NCI-H187 (cell line): ENCODE measurements at regions not wholly inside any gene's neighbourhood (a gene's known extent, or its start where the extent isn't known, plus 50 kb on each side); places are given as distances from the start of the nearest gene placed in this dataset.
A peak's percentile ranks its signal among the peaks of the same experiment; 100 is the strongest.

Experiments used
- DNase-seq, 2 experiments: peaks; one replicate each; lab custom pipeline; 2025; lab: John Stamatoyannopoulos, UW

DNA sequence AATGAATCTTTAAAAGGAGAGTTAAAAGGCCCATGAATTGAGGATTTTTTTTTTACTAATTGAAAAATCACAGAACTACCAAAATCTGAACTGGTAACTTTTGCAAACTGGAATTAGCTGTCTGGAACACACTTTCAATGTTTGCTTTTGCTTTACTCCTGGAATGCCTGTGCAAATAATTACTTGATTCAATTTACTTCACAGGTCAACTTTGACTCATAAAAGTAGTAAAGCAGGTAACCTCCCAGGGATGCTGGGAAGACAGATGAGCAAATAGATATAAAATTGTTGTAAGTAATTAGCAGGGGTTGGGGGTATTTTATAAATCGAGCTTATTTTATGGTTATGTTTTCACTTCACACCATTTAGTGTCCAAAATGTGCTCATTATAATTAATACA, 398.3 kb upstream of the HNRNPA3 start:
- no peak for DNase-seq

DNA sequence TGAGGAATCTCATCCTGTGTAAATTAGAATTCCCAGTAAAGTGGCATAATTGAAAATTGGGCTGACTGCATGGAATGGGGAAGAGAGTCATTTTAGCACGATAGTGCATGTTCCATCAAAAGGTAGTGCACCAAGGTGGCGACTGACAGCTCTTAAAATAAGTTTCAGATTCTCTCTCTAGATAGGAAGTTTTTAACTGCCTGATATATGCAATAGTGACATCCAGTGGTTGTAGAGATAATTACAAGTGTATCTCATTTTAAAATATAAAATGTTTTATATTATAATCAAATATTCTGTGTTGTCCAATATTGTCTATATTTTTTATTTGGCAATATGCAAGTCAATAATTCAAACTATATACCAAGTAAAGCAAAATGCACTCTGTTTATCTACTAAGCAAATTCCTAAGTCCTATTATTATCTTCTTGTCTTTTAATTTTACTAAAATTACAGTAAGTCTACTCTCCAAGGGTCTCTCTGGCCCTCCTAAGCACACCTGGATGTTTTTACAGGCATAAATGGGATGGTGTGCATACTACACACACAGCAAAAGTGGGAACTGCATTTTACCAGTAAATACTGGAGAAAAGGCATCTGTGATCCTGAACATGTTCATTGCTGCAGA, 397.7 kb upstream of the HNRNPA3 start:
- DNase-seq = no peak

DNA sequence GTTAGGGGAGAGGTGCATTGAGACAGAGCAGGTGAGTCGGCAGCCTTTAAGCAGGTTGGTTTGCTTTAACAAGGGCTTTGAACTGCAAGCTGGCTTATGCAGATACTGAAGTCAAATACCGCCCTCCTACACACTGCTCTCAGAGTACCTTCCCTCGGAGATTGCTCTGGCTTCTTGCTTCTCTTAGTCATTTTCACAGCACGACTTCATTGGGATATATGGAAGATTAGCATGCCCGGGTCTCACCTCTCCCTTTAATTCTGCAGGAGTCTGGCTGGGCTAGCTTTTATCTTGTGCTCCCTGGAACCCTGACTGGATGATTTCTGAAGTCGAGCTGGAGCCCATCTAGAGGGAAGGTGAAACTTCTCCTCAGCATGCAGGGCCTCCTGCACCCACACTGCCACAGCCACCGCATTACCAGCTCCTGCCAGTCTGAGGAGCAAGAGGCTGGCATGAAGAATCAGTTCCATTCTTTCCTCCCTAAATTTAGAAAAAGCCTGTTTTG, 395.5 kb upstream of the HNRNPA3 start:
- no peak for DNase-seq

DNA sequence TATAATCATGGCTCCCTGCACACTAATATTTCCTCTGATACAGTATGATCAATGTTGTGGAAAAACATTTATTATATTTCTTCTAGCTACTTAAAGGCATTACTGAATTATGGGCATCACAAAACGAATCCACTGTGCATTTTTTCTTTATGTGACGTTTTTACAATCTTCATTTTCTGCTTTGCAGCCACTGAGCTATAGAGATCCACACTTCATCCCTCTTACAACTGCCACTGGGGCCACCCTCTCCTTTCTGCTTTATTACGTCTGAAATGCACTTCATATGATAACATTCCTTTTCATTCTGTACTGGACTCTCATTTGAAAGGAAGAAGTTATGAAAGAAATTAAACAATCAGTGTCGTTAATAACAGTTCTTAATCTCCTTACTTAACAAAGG, 394.5 kb upstream of the HNRNPA3 start:
- DNase-seq = no peak

DNA sequence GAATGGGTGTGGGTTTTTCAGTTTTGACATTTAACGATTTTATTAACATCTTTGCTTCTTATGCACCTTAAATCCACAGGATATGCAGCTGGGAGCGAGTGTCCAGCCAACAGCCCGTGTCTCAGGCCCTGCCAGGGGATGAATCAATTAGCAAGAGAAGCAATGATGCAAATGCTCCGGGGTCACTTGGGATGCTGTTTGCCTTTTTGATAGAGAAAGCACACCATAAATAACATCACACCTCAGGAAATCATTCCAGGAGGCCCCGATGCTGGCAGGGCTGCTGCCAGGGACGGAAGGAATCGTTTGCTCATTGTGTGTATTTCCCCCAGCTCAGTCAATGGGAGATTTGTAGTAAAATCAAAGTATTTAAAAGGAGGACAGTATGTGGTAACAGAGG, 394.0 kb upstream of the HNRNPA3 start:
- DNase-seq = no peak

DNA sequence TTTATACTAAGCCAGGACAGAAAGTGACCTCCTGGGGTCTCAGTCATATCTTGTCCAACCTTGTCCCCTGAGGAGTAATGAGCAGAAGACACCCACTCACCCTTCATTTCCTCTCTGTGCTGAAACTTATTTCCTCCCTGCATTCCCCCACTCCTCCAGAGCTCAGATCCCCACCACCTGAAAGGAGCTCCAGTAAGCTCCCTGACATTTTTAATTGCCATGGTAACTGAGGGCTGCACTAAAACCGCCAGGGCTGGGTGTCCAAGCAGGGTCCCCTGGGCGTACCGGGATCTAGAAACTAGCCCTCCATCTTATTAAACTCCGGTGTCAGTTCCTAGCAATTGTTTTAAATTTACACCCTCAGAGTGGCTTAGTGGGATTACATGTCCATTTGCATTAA, 393.3 kb upstream of the HNRNPA3 start:
- DNase-seq = no peak

DNA sequence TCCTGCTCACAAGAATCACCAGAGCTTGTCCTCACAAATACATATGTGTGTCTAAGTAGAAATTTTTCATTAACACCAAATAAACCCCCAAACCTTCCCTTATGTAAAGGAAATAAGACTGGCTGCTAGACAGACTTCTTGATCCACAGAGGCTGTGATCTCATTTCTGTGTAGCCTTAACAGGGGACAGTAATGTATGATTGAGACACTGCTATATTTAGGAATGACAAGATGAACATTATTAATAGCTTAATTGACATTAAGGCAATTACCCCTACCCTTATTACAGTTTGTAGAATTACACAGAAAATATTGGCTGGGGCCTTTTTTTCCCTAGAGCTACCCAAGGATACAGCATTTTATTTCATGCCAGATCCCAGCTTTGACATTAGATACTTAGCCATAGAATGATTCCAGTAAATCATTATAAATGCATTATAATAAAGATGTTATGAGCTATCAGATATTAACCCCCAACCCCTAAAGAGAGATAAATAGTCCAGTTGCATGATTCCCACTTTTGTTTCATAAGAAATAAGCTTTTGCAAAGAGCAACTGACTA, 392.1 kb upstream of the HNRNPA3 start:
- no peak for DNase-seq

DNA sequence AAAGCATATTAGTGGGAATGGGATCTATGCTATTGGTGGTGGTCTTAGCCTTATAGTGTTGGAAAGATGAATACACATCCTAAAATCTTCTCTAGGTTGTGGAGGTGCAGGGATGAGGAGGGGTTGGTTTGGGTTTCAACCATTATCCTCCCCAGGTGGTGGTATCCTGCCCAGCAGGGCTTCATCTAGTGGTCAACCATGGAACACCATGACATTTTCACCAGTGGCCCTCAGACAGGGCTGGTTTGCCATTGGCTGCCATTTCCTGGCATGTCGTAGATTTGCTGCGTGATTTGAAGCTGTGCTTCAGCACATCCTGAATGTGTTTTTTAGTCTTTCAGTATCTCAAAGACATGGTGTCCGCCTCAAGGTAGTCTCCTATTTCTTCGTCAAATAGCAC, 391.2 kb upstream of the HNRNPA3 start:
- no peak for DNase-seq

DNA sequence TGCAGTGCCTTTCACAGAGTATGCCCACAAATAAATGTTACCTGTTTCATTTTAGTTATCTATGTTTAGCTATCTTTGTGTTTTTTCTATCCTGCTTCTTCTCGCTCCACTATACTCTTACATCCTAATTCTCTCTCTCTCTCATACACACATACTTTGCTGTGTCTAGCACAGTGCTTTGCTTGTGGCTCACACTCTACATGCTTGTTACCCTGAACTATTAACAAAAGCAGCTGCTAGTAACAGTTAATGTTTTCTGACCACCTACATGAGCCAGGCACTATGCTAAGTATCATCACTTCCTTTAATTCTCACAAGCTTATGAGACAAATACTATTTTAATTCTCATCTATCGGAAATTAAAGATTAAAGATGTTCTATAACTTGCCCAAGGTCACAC, 390.5 kb upstream of the HNRNPA3 start:
- no peak for DNase-seq

DNA sequence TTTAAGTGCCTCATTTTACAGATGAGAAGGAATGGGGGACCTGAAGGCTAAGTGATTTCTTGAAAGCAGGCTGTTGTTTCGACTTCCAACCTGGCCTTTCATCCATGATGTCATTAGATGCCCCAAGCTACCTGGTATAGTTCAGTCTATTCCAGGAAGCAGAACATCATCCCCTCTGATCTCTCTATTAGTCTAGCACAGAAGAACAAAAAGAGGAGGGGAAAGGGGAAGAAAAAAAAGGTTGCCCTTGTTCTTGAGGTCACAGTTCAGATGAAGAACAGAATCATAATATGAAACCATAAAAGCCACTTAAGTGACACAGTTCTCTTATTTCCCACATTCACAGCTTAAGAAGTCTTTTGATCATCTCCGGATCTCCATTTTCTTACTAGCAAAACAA, 386.2 kb upstream of the HNRNPA3 start:
- DNase-seq = no peak

DNA sequence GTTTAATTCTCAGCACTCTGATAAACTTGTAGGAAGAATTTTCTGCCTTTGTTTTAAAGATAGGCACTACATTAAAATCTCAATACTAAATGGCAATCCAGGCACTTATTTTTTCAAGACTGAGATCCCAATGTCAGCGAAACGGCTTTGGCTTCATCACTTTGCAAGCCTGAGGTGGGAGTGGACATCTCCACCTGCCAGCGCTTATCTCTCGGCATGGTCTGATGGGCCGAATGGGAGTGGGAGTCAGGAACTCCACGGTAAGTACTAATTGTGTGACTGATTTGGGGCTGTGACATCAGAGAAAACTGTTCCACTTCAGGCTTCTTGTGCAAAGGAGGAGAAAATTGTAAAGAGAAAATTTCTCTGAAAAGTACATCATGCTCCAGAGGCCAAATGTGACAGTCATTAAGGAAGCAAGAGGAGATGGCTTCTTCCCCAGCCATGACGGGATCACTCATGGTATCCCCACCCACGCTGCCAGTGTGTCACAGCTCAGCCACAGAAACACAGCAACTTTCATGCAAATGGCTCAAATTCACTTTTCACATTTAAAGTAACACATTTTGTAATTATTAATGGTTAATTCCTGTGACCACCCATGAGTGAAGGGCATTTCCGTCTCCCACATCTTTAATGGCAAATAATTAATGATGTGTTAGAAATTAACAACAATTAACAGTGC, 385.5 kb upstream of the HNRNPA3 start:
- DNase-seq = no peak

DNA sequence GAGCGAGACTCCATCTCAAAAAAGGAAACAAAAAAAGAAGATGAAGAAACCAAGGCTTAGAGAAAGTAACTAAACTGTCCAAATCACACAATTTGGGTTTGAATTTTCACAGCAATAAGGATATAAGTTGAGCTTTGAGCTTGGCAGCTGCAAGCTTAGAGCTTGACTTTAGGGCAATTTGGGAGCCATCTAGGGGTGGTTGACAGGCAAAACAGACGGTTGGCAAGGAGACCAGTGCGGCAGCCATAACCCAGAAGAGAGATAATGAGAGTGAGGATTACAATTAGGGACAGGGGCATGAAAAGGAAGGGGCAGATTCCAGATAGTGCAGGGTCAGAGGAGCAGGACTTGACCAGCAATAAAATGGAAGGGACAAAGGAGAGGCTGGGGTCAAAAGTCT, 382.2 kb upstream of the HNRNPA3 start:
- DNase-seq = no peak

DNA sequence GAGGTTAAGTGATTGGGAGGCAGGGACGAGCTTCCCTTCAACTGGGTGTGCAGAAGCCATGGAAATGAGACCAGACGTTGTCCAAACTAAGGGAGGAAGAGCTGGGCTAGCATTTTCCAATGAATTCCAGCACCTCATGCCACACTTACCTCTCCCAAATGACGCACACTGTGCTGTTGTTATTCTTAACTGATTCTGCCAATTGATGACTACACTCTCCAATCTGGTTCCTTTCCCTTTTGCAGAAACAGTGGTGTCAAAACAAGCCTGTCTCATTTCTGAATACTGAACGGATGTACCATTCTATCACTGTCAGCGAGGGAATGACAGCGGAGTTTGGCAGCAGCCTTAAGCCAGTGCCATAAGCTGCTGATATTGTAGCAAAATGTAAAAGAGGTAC, 380.5 kb upstream of the HNRNPA3 start:
- DNase-seq = no peak

DNA sequence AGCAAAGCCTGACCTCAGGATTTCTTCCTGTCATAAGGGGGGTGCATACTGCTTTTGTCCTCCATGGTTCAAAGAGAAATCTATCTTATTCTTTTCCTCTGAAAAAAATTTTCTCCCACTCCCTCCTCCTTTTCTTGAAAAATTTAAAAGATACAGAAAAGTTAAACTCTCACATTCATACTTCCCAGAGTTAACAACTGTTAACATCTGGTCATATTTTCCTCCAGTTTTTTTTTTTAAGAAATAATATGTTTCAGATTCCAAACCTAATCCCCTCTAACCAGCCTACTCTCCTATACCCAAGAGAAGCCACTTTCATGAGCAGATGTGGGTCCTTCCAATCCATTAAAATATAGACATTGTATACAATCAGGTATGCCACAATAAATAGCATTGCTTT, 378.9 kb upstream of the HNRNPA3 start:
- DNase-seq = no peak

DNA sequence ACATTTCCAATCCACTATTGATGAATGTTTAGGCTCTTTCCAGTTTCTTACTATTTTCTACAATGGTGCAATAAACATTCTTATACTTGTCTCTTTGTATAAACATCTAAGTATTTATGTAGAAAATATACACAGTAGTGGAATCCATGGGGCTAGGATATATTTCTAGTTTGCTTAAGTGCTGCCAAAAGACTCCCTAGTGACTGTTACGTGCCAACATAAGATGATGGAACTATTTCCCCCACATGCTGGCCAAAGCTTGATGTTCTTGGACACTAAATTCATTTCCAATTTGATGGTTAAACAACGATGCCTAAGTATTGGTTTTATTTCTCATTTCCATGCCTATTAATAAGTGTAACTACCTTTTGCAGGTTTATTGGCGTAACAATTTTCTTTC, 378.4 kb upstream of the HNRNPA3 start:
- DNase-seq = no peak

DNA sequence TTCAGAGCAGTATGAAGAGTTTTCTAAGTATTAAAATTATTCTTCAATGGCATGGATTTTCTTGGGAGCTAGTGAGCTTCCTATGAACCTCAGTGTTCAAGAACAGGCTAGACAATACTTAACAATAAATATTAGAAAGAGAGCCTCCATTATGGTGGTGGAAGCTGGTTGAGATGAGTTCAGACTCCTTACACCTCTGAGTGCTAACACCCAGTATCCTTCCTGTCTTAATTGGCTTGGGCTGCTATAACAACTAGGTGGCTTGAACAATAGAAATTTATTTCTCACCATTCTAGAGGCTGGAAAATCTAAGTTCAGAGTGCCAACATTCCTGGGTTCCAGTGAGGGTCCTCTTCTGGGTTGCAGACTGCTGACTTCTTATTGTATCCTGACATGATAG, 369.4 kb upstream of the HNRNPA3 start:
- no peak for DNase-seq

DNA sequence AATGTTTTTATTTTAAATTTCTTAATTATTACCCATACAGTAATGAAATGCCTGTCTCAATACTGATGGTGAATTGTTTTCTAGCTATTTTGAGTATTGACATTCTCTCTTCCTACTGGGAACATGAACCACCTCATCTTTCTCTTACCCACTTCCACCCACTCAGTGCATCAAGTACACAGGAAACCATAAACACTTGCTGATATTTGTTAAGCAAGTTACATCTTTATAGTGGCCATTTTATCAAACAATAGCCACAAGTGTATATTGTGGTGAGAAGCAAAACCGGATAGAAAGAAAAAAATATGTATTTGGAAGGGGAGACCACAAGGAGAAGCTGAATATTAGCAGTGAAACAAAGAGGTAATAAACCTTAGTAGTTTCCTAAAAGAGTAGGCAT, 368.1 kb upstream of the HNRNPA3 start:
- DNase-seq = no peak

DNA sequence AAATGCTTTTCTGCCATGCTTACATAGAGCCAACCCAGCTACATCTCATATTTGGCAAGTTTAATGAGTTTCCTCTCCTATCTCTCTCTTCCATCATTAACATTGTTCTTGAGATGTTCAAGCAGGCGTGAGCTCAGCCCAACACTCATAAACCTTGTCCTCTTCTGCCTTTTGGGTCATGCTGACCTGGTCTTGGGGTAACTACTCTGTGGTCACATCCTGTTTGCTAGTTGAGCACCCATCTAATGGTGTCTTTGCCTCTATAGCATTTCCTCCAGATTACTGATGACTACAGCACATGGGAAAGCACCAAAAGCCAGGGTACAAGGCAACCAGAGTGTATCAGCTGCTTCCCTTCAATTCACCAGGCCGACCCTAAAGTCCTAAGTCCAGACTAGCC, 366.9 kb upstream of the HNRNPA3 start:
- DNase-seq = no peak

DNA sequence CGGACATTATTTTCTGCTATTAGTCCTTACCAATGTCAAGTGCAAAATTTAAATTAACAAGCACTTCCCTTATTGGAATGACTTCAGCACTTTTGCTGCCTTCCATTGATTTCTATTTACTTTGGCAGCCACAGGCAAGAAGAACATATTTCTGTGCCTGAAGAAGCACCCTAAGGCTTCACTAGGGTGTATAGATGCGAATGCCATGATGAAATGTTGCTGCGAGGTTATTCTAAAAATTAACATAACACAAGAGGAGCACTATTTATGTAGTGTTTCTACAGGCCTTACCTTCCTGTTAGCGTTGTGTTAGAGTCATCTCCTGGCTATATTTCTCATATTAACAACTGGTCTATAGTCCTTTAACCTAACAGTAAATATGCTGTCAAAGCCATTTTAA, 365.0 kb upstream of the HNRNPA3 start:
- no peak for DNase-seq

DNA sequence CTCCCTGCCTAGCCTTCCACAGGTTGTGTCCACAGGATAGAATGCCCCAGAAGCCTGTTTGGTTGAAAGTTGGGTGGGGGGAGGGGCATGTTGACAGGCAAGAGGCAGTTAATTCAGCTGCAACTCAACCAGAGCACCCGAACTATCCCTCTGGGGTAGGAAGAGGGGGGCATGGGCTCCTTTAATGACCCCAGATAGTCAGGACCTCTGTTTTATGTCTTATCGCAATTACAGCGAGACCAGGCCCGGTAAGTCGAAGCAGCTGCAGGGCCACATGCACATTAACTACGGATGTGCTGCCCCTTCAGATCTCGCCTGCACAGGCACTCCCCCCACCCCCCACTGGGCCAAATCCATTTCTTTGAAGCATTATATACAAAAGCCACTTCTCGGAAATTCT, 363.8 kb upstream of the HNRNPA3 start:
- DNase-seq = no peak

DNA sequence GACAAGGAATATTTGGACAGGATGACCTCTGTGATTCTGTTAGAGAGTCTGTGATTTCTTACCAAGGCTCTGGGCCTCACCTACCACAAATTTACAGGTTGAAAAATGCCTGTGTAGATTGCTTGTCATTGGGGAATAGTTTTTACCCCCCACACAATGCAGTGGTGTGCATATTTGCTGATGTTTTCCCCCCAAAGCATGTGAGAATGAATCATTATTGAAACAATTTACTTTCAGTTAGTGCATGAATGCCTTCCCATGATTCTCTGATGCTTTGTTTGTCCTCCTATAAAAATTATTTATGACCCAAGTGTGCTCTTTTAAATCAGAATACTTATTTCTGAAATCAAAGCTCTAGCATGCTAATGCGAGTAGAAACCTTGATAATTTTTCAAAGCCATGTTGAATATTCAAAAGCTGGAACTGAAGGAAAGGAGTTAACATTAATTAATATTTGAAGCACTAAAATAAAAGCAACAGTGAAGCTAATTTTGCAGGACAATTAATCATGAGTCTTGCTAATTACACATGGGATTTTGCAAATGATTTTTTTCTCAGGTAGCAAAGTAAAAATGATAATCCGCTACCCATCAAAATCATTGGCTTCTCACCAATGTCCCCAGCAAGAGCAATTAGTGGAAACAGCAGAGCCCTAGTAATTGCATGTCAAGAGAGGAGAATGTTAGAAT, 361.2 kb upstream of the HNRNPA3 start:
- DNase-seq = no peak

DNA sequence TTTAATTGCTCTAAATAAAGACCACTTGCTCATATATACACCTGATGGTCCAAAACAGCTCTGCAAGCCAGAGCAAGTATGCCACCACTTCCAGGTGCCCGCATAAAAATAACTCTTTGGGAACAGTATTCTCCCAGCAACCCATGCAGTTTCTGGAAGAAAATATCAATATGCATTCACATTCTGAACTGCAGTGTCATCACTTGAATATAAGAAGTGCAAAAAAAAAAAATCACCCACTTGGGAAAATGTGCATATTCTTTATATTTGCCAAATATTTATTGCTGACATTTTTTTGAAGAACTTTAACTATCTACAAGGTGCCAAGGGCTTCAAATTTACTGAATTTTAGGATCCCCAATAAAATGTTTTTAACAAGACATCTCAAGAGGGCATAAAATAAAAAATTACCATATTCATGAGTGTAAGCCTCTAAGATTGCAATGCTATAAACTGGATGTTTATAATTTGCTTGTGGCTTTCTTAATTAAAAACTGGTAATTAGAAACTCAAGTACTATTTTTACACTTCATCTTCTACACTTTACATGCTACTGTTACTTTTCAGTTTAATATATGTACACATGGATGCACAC, 360.6 kb upstream of the HNRNPA3 start:
- DNase-seq = no peak

DNA sequence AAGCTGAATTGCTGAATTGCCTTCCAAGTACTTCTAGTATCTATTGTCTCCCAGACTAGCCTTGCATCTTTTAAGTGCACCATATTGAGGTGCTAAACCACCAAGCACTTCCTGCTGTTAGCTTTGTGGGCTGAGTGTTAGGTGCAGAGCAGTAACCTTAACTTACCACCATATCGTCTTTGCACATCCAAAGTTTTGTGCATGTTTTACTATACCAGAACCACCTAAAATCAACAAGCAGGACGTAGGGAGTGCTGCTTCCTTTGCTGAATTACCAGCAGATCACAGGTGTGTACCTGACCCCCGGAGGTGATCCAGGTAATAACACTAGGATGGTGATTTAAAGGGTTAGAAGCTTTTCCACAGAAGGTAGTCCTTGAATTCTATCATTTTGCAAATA, 359.9 kb upstream of the HNRNPA3 start:
- peak; percentile 39 to 45 for DNase-seq
